Ovary (tissue), 3 donors: ENCODE measurements at regions not wholly inside any gene's neighbourhood (a gene's known extent, or its start where the extent isn't known, plus 50 kb on each side); places are given as distances from the start of the nearest gene placed in this dataset.

Source experiments
- EP300 ChIP-seq: sonication (generic); formaldehyde crosslinking; IDR thresholded peaks from one replicate; pipeline ENCODE4 v1.6.1; 2017; ENCODE audit warnings: antibody characterized with exemption
- TF ChIP-seq, protein P1 (sequence below), 3 donors: fragments of 450-650 bp in 2 of 3; fragments of 200-600 bp in 1 of 3; IDR thresholded peaks; one replicate each; pipeline versions ENCODE4 v1.5.1 to v1.8.0; 2016 to 2022; ENCODE audit warnings: antibody characterized with exemption in 3 of 3, mild to moderate bottlenecking in 1 of 3
- donor health status: DM: no; HTN: no; CAD: no.

DNA sequence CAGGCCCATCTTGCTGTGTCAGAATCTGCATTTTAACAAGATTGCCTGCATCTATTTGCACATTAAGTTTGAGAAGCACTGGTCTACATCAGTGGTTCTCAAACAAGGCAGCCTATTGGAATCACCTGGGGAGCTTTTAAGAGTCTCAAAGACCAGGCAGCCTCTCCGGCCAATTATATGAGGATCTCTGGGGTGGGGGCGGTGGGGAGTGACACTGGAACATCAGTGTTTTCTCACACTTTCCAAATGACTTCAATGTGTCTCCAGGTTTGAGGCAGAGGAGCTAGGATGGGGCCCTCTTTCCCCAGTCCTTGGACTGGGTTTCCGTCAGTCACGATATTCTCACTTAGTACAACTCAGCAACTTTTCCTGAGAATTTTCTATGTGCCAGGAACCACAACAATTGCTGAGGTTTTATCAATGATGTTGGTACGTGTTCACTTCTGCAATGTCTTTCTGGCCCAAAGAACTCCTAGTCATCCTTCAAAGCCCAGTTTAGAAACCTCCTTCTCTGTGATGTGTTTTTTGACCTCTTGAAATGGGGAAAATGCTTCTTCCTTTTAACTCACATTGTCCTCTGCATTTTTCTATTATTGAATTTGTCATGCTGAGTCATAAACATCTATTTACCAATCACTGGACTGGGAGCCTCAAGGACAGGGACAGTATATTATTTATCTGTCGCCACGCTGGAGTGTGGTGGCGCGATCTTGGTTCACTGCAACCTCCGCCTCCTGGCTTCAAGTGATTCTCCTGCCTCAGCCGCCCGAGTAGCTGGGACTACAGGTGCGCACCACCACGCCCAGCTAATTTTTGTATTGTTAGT is 130.9 kb downstream of the MYCN start:
- TF ChIP-seq, protein P1, sequence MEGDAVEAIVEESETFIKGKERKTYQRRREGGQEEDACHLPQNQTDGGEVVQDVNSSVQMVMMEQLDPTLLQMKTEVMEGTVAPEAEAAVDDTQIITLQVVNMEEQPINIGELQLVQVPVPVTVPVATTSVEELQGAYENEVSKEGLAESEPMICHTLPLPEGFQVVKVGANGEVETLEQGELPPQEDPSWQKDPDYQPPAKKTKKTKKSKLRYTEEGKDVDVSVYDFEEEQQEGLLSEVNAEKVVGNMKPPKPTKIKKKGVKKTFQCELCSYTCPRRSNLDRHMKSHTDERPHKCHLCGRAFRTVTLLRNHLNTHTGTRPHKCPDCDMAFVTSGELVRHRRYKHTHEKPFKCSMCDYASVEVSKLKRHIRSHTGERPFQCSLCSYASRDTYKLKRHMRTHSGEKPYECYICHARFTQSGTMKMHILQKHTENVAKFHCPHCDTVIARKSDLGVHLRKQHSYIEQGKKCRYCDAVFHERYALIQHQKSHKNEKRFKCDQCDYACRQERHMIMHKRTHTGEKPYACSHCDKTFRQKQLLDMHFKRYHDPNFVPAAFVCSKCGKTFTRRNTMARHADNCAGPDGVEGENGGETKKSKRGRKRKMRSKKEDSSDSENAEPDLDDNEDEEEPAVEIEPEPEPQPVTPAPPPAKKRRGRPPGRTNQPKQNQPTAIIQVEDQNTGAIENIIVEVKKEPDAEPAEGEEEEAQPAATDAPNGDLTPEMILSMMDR (IDR thresholded peaks at IDR 0.05): no peak
- TF ChIP-seq EP300: no peak
